Breast epithelium (tissue), 4 donors: ENCODE measurements at regions not wholly inside any gene's neighbourhood (a gene's known extent, or its start where the extent isn't known, plus 50 kb on each side); places are given as distances from the start of the nearest gene placed in this dataset.

Experiments used
- DNase-seq, 2 donors: peaks; one replicate each; pipeline ENCODE4 v3.0.0-alpha.2; 2019; ENCODE audit warnings: low spot score in 2 of 2
- H3K27ac ChIP-seq, 2 donors: fragments of 200-600 bp; sonication (generic) in 1 of 2; one replicate each; pipeline ENCODE4 v1.5.1; 2016 to 2019; ENCODE audit warnings: mild to moderate bottlenecking in 1 of 2
- H3K27me3 ChIP-seq, 2 donors: fragments of 200-600 bp; sonication (generic) in 1 of 2; one replicate each; pipeline versions ENCODE4 v1.5.1 to v1.6.0; 2017 to 2019; ENCODE audit warnings: control low read depth in 1 of 2, mild to moderate bottlenecking in 1 of 2
- H3K36me3 ChIP-seq: fragments of 200-600 bp; one replicate; pipeline ENCODE4 v1.5.1; 2019
- H3K4me1 ChIP-seq, 2 donors: fragments of 200-600 bp; sonication (generic); one replicate each; pipeline ENCODE4 v1.5.1; 2016 to 2019; ENCODE audit warnings: control low read depth in 1 of 2
- H3K4me3 ChIP-seq, 3 donors: fragments of 200-600 bp; sonication (generic); 1 replicate in 2 of 3; 2 replicates in 1 of 3; pipeline ENCODE4 v1.5.1; 2016 to 2019; ENCODE audit warnings: mild to moderate bottlenecking in 3 of 3, moderate library complexity in 2 of 3
- H3K9me3 ChIP-seq, 2 donors: fragments of 200-600 bp; sonication (generic) in 1 of 2; one replicate each; pipeline ENCODE4 v1.5.1; 2016 to 2019; ENCODE audit warnings: control low read depth in 1 of 2
- POLR2A ChIP-seq: fragments of 450-650 bp; IDR thresholded peaks from one replicate; pipeline ENCODE4 v1.6.1; 2016; ENCODE audit warnings: antibody characterized with exemption, mild to moderate bottlenecking, moderate library complexity
- POLR2AphosphoS5 ChIP-seq, 3 donors: sonication (generic); formaldehyde crosslinking; IDR thresholded peaks; one replicate each; pipeline ENCODE4 v1.6.1; 2017; ENCODE audit warnings: antibody characterized with exemption in 3 of 3
- intact Hi-C: fragments of 100-400 bp; cut with DNase I; formaldehyde crosslinking; loops from one replicate; pipeline ENCODE4 v1.15.1; 2023; ENCODE audit warnings: low total_unique reads
- TF ChIP-seq, protein P1 (sequence below), 3 donors: fragments of 450-650 bp; IDR thresholded peaks; one replicate each; pipeline ENCODE4 v1.5.1; 2016 to 2017; ENCODE audit warnings: antibody characterized with exemption in 3 of 3, mild to moderate bottlenecking in 3 of 3, moderate library complexity in 3 of 3

DNA sequence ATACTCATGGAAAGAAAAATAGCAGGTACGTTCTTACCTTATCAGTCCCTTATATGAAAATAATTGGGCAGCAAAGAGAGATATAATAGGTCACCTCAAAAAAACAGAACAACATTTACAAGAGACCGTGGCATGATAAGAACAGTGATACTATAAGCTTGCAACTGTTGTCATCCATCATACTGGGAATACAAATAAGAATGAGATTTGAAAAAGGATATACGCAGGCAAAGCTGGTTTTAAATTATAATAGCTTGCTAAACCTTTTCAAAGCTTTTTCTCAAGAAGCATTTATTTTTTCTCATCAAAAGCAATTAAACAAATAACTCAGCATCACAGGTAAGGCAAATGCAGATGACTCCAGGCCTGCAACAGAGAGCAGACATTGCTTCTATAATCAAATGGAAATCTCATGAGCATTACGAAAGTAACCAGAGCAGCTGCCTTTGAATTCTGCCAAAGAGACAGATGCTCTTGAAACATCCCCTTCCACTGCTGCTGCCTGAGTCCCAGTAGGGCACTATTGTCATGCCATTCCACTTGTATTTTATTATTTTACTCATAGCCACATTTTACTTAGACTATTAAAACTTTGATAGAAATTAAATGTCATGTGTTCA lies 620.6 kb upstream of the GNPDA2 start:
- Histone ChIP-seq H3K9me3 (no peaks in the 10 kb centered on the region), H3K4me1 (no peaks in the 10 kb centered on the region), H3K27me3 (no peaks in the 10 kb centered on the region), H3K27ac (no peak overlapping the region), H3K36me3 (no peaks in the 10 kb centered on the region), H3K4me3 (no peak overlapping the region)
- no peak for DNase-seq
- intact Hi-C loops = loop anchor here (2.0 kb wide), 1 partner anchor 38 kb away; no protein-coding TSS in a partner anchor
- TF ChIP-seq, protein P1, sequence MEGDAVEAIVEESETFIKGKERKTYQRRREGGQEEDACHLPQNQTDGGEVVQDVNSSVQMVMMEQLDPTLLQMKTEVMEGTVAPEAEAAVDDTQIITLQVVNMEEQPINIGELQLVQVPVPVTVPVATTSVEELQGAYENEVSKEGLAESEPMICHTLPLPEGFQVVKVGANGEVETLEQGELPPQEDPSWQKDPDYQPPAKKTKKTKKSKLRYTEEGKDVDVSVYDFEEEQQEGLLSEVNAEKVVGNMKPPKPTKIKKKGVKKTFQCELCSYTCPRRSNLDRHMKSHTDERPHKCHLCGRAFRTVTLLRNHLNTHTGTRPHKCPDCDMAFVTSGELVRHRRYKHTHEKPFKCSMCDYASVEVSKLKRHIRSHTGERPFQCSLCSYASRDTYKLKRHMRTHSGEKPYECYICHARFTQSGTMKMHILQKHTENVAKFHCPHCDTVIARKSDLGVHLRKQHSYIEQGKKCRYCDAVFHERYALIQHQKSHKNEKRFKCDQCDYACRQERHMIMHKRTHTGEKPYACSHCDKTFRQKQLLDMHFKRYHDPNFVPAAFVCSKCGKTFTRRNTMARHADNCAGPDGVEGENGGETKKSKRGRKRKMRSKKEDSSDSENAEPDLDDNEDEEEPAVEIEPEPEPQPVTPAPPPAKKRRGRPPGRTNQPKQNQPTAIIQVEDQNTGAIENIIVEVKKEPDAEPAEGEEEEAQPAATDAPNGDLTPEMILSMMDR (IDR thresholded peaks at IDR 0.05) = no peak
- no peak for TF ChIP-seq POLR2A
- TF ChIP-seq POLR2AphosphoS5 (IDR thresholded peaks at IDR 0.05) = no peak

DNA sequence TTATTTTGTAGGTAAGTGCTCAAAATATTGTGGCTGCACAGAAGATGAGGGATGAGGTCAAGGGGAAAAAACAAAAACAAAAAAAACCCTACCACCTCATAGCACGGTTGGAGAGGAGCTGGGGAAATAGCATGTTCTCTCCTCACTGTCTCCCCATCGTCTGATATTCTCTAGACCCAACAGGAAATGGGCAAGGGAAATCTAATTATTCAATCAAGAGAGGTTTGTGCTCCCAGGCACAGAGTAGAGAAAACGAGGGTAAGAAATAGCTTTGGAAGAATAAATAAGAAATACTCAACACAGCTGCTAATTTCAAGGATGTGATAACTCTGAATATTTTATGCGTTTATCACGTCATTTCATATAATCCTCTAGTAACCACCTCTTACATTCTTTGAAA lies 619.2 kb upstream of the GNPDA2 start:
- Histone ChIP-seq H3K4me3 (no peak overlapping the region), H3K27me3 (no peaks in the 10 kb centered on the region), H3K4me1 (no peaks in the 10 kb centered on the region), H3K9me3 (no peaks in the 10 kb centered on the region), H3K36me3 (no peaks in the 10 kb centered on the region), H3K27ac (no peak overlapping the region)
- no peak for DNase-seq
- intact Hi-C loops = no loop called here
- TF ChIP-seq, protein P1 (IDR thresholded peaks at IDR 0.05) = no peak
- no peak for TF ChIP-seq POLR2AphosphoS5 (IDR thresholded peaks at IDR 0.05)
- TF ChIP-seq POLR2A = no peak

DNA sequence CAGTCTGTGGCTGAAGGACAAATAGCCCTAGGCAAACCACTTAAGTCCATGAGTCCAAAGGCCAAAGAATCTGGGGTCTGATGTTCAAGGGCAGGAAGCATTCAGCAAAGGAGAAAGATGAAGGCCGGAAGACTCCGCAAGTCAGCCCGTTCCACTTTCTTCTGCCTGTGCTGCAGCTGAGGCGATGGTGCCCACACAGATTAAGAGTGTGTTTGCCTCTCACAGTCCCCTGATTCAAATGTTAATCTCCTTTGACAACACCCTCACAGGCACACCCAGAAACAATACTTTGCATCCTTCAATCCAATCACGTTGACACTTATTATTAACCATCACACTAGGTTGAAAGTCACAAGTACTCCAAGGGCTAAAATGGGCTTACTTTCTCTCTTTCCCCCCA lies 605.4 kb upstream of the GNPDA2 start:
- Histone ChIP-seq H3K9me3 (no peaks in the 10 kb centered on the region), H3K27me3 (no peaks in the 10 kb centered on the region), H3K4me1 (no peaks in the 10 kb centered on the region), H3K27ac (no peak overlapping the region), H3K4me3 (no peak overlapping the region), H3K36me3 (no peaks in the 10 kb centered on the region)
- TF ChIP-seq POLR2AphosphoS5 (IDR thresholded peaks at IDR 0.05) (no peak), POLR2A (no peak)
- TF ChIP-seq, protein P1 (IDR thresholded peaks at IDR 0.05) = no peak
- DNase-seq = no peak
- intact Hi-C loops = no loop called here

DNA sequence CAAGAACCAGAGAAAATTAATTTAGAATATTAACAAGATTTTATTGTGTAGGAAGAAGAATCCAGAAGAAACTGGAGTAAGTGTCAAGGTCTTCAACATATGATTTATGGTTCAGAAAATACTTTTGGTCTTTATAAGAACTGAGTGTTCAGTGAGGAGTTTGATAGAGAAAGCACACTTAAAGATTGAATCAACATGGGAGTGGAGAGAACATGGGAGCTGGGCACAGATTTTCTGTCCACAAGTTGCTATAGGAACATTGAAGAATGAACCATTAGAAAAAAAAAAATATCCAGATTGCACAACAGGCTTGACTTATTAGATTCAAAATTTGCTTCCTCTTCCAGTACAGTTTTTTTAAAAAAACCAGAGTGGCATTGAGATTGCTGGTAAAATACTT lies 601.2 kb upstream of the GNPDA2 start:
- no peaks in the 10 kb centered on the region for H3K4me1 ChIP-seq
- TF ChIP-seq, protein P1 (IDR thresholded peaks at IDR 0.05) = no peak
- no peak for TF ChIP-seq POLR2A
- TF ChIP-seq POLR2AphosphoS5 (IDR thresholded peaks at IDR 0.05) = no peak
- intact Hi-C loops = no loop called here
- H3K9me3 ChIP-seq = no peaks in the 10 kb centered on the region
- H3K36me3 ChIP-seq = no peaks in the 10 kb centered on the region
- H3K27ac ChIP-seq = no peak overlapping the region
- DNase-seq = no peak
- H3K27me3 ChIP-seq = no peaks in the 10 kb centered on the region
- no peak overlapping the region for H3K4me3 ChIP-seq

DNA sequence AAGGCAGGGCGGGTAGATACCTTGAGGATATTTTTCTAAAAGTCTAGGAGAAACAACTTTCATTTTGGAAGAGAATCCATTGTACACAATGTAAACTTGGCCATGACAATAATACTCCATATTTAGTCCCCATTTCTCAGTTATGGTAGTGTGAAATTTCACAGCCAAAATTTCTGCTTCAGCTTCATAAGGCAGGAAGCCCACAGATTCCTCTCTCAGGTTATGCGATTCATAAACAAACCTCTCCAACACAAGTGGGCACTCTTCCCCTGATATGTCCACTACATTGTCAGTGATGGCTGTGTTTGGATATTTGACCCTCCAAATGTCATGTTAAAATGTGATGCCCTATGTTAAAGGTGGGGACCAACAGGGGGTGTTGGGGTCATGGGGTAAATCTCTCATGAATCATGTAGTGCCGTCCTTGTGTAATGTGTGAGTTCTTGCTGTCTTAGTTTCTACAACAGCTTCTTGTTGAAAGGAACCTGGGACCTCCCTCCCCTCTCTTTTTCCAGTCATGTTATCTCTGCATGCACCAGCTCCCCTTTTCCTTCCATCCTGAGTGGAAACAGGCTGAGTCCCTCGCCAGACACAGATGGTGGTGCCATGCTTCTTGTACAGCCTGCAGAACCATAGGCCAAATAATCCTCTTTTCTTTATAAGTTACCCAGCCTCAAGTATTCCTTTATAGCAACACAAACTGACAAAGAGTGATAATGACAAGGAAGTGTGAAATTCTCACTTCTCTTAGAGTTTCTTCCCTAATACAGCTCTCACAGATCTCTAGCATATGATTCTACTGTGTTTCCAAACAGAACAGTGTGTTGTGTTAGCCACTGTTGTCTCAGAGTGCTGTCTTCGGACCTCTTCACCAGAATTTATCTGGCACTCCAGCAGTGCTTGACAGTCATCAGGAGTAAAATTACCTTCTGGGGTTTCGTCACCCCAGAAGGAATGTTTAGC lies 598.4 kb upstream of the GNPDA2 start:
- Histone ChIP-seq H3K36me3 (no peaks in the 10 kb centered on the region), H3K4me3 (no peak overlapping the region), H3K9me3 (no peaks in the 10 kb centered on the region), H3K27me3 (no peaks in the 10 kb centered on the region), H3K27ac (no peak overlapping the region), H3K4me1 (no peaks in the 10 kb centered on the region)
- intact Hi-C loops = no loop called here
- TF ChIP-seq POLR2AphosphoS5 (IDR thresholded peaks at IDR 0.05) (no peak), POLR2A (no peak)
- TF ChIP-seq, protein P1 (IDR thresholded peaks at IDR 0.05) = no peak
- no peak for DNase-seq
